BJ (cell line): ENCODE measurements at regions not wholly inside any gene's neighbourhood (a gene's known extent, or its start where the extent isn't known, plus 50 kb on each side); places are given as distances from the start of the nearest gene placed in this dataset.
A peak's percentile ranks its signal among the peaks of the same experiment; 100 is the strongest.

Source experiments
- CTCF ChIA-PET: fragments of 350-600 bp; formaldehyde crosslinking; extraction: SDS; loops from one replicate; lab custom pipeline; 2021; ENCODE audit warnings: antibody characterized with exemption, inconsistent platforms; lab: Yijun Ruan, JAX
- POLR2A ChIA-PET: fragments of 300-600 bp; sonication (Branson Sonifier 250); formaldehyde crosslinking; extraction: SDS; loops from one replicate; lab custom pipeline; 2021; ENCODE audit warnings: antibody characterized with exemption; lab: Charles Lee
- DNase-seq: peaks from one replicate; pipeline ENCODE4 v3.0.0-alpha.2; 2011; ENCODE audit warnings: low read depth
- H3K27me3 ChIP-seq: 2 replicates; pipeline ENCODE4 v1.6.0; 2011; ENCODE audit warnings: low read length; ENCODE audit not compliant: control insufficient read depth, insufficient read depth
- H3K36me3 ChIP-seq: 2 replicates; pipeline ENCODE4 v1.5.1; 2011; ENCODE audit warnings: low read length; ENCODE audit not compliant: control insufficient read depth, insufficient read depth
- H3K4me3 ChIP-seq: 2 replicates; pipeline ENCODE4 v1.5.1; 2011; ENCODE audit warnings: low read depth, mild to moderate bottlenecking, control low read depth, low read length
- TF ChIP-seq, protein P1 (sequence below): IDR thresholded peaks from 2 replicates; pipeline ENCODE4 v1.5.1; 2011; ENCODE audit warnings: low read depth, mild to moderate bottlenecking, control low read depth, inconsistent platforms, low read length, moderate library complexity; ENCODE audit not compliant: insufficient read depth

DNA sequence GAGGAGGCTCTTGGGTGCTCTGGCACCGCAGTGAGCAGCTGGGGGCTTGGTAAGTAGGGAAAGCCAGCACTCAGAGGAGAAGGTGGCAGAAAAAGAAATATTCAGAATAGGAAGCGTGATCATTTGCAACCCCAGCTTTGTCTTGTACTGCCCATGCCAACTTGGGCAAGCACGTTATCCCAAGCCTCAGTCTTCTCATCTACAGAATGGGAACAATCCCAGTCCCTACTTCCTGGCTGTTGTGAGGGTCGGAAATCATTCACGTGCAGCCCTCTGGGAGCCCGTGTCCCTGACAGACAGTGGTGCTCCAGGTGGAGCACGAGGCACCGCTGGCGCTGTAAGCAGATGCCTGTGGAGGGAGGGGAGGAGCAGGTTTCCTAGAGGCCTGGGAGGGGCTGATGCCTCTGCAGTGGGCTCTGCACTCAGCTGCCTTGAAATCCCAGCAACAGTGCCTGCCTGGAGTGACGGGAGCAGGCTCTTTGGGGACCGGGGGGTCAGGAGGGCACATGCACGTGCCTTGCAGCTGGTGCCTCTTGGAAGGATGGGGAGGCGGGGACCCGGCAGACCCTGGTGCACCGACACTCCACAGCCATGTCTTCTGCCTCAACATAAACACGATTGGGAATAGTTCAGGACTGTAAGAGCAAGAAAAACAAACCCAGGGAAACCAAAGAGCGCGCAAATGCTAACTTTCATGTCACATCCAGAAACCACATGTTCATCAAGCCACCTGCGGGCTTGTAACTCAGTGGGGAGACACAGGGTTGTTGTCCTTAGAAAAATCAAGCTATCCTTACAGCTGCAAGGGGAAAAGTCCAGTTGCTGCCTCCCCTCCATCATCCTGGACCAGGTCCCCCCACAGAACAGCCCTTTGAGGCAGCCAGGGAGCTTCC lies 86.5 kb upstream of the DIO3 start:
- ChIA-PET CTCF (no interaction called here), POLR2A (no interaction called here)
- no peak for DNase-seq
- Histone ChIP-seq H3K4me3 (no peak overlapping the region), H3K36me3 (no peaks in the 10 kb centered on the region), H3K27me3 (no peaks in the 10 kb centered on the region)
- TF ChIP-seq, protein P1, sequence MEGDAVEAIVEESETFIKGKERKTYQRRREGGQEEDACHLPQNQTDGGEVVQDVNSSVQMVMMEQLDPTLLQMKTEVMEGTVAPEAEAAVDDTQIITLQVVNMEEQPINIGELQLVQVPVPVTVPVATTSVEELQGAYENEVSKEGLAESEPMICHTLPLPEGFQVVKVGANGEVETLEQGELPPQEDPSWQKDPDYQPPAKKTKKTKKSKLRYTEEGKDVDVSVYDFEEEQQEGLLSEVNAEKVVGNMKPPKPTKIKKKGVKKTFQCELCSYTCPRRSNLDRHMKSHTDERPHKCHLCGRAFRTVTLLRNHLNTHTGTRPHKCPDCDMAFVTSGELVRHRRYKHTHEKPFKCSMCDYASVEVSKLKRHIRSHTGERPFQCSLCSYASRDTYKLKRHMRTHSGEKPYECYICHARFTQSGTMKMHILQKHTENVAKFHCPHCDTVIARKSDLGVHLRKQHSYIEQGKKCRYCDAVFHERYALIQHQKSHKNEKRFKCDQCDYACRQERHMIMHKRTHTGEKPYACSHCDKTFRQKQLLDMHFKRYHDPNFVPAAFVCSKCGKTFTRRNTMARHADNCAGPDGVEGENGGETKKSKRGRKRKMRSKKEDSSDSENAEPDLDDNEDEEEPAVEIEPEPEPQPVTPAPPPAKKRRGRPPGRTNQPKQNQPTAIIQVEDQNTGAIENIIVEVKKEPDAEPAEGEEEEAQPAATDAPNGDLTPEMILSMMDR, result no peak

DNA sequence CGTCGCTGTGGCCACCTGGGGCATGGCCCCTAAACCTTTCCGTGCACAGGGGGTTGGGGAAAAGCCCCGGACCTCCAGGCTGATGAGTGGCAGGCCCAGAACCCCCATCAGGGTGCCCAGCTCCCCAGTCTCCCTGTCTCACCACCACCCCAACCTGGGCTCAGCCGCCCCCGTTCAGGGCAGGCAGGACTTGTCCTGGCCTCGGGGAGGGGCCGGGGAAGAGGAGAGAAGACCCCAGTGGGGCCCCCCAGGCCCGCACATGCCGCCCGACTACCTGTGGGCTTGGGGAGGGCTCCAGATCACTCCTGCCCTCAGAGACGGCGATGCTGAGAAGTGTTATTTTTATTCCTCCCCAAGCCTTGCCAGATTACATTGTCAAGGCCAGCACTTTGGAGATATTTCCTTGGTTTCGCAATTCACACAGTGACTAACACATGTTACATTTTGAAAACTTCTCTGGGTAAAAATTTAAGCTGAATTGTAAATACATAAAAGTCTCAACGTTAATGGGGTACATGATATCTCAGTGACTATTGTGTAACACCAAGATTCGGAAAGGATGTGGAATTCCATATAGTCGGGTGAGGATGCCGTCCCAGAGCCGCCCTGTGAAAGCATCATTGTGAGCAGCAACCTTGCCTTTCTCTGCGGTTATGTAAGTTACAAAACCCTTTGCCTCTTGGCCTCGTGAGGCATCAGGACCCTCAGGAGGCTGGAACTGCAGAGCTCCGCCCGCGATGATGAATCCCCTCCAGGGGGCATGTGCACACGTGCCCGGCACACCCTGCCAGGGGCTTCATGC lies 85.6 kb upstream of the DIO3 start:
- H3K27me3 ChIP-seq, result no peaks in the 10 kb centered on the region
- no peak overlapping the region for H3K4me3 ChIP-seq
- ChIA-PET POLR2A (interaction anchor here (0.5 kb wide), 1 partner anchor 116 kb away, joined by 4 read pairs; no protein-coding TSS in a partner anchor), CTCF (no interaction called here)
- DNase-seq, result peak; percentile 51
- H3K36me3 ChIP-seq, result no peaks in the 10 kb centered on the region
- TF ChIP-seq, protein P1, result no peak

DNA sequence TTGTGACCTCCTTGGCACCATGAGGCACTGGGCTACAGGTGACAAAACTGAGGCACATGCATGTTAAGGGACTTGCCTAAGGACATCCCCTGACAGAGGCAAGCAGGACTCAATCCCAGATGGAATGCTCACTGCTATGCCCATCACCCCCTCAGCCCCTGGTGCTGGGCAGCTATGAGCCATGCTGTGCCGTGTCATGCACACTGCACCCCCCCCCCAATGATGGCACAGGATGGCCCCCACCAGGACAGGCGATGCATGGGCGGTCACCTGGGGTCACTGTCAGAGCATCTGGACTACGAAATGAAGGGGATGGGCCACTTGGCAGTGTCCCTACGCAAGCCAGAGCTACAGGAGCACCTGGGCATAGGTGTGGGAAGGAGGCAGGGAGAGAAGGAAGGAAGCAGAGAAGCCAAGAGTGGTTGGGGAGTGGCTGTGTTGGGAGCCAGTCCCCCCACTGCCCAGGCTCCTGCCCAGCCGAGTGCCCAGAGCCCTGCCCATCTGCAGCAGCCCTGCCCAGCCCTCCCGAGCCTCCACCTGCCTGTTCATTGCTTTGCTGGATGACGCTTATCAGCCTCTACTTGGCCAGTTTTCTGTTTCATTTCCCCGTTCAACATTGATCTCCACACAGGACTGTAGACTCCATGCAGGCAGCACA lies 84.9 kb upstream of the DIO3 start:
- TF ChIP-seq, protein P1, result no peak
- no peak overlapping the region for H3K4me3 ChIP-seq
- no peak for DNase-seq
- ChIA-PET CTCF (no interaction called here), POLR2A (interaction anchor here (0.5 kb wide), 1 partner anchor 117 kb away, joined by 4 read pairs; no protein-coding TSS in a partner anchor)
- H3K27me3 ChIP-seq, result no peaks in the 10 kb centered on the region
- H3K36me3 ChIP-seq, result no peaks in the 10 kb centered on the region

DNA sequence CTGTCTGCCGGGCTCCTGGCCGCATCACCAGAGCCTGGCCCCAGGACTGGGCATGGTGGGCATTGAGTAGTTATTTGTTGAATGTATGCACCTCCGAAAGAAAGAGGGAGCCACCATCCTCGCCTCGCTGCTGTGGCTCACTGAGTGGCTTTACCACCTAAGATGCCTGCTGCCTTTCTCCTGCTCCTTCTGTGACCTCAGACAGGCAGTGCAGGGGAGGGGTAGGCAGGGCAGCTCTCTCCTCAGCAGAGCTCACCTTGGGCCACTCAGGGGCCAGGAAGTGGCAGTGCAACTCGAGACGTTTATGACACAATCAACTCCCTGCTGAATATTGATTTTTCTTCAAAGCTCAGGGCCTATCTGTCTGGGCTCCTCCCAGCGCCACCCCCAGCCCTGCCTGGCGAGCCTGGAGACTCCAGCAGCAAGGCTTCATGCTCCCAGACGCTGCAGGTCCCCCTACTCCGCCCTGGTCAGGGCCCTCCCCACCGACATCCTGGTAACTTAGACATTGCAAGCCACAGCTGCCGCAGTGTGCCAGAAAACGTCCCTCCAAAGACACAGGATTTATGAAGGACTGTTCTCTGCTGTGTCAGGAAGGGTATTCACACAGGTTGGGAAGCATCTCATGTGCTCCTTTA lies 84.3 kb upstream of the DIO3 start:
- Histone ChIP-seq H3K27me3 (no peaks in the 10 kb centered on the region), H3K4me3 (no peak overlapping the region), H3K36me3 (no peaks in the 10 kb centered on the region)
- ChIA-PET CTCF (no interaction called here), POLR2A (no interaction called here)
- TF ChIP-seq, protein P1, result no peak
- no peak for DNase-seq
